GM10266 (cell line): ENCODE measurements at regions not wholly inside any gene's neighbourhood (a gene's known extent, or its start where the extent isn't known, plus 50 kb on each side); places are given as distances from the start of the nearest gene placed in this dataset.

Source experiments
- DNase-seq: peaks from one replicate; pipeline ENCODE4 v3.0.0; 2012; ENCODE audit errors: extremely low spot score
- CTCF ChIP-seq: IDR thresholded peaks from 2 replicates; pipeline ENCODE4 v1.5.1; 2012; ENCODE audit warnings: mild to moderate bottlenecking, low read depth; ENCODE audit not compliant: control insufficient read depth, insufficient read depth; ENCODE audit errors: missing control alignments

- no peak for TF ChIP-seq CTCF
- DNase-seq: no peak
Observed at GRCh38 chr2:15681089-15681885, 89.6 kb downstream of the DDX1 start.

- TF ChIP-seq CTCF: no peak
- no peak for DNase-seq
Observed at GRCh38 chr2:15682354-15682753, 90.7 kb downstream of the DDX1 start.

- no peak for DNase-seq
- no peak for TF ChIP-seq CTCF
Observed at GRCh38 chr2:15684161-15685039, 92.7 kb downstream of the DDX1 start.

- DNase-seq: no peak
- TF ChIP-seq CTCF: no peak
Observed at GRCh38 chr2:15685143-15685542, 93.5 kb downstream of the DDX1 start.

- DNase-seq: no peak
- TF ChIP-seq CTCF: no peak
Observed at GRCh38 chr2:15686643-15687042, 95.0 kb downstream of the DDX1 start.

- no peak for TF ChIP-seq CTCF
- DNase-seq: no peak
Observed at GRCh38 chr2:15687243-15687642, 95.6 kb downstream of the DDX1 start.

- no peak for DNase-seq
- TF ChIP-seq CTCF: no peak
Observed at GRCh38 chr2:15687720-15688119, 96.1 kb downstream of the DDX1 start.
